ENCODE measurements at regions not wholly inside any gene's neighbourhood (a gene's known extent, or its start where the extent isn't known, plus 50 kb on each side); places are given as distances from the start of the nearest gene placed in this dataset.
"Not testable (repeated sequence)": the region's sequence is repeated elsewhere in the genome, so short reads cannot be mapped to it uniquely, and the experiment has no call there.

- Histone ChIP-seq H3K4me1 (no peaks in the 10 kb centered on the region), H3K36me3 (no peaks in the 10 kb centered on the region), H3K4me3 (no peak overlapping the region), H3K27ac (no peak overlapping the region), H3K9me3 (peaks cover 0 to 16% (median 0%) of the 10 kb centered on the region in 11 donors), H3K27me3 (no peaks in the 10 kb centered on the region)
- no peak for DNase-seq
- intact Hi-C loops (cut with DNase I): no loop called here
- no peak for ATAC-seq
- no peak for TF ChIP-seq CTCF (IDR thresholded peaks at IDR 0.05)
- WGBS, 2 donors: 54 to 69% methylated on average over 4 of the region's 4 CpGs
These were observed 99.8 kb upstream of the MBIP start for GRCh38 chr14:36420149-36420687.

GRCh38 chr14:36418937-36419336, 98.5 kb upstream of the MBIP start:
- no peaks in the 10 kb centered on the region for H3K36me3 ChIP-seq
- no peak for TF ChIP-seq CTCF (IDR thresholded peaks at IDR 0.05)
- H3K4me1 ChIP-seq: no peaks in the 10 kb centered on the region
- no peaks in the 10 kb centered on the region for H3K27me3 ChIP-seq
- intact Hi-C loops (cut with DNase I): no loop called here
- H3K4me3 ChIP-seq: no peak overlapping the region
- peaks cover 0 to 17% (median 0%) of the 10 kb centered on the region in 11 donors for H3K9me3 ChIP-seq
- no peak for ATAC-seq
- DNase-seq: no peak
- no peak overlapping the region for H3K27ac ChIP-seq

GRCh38 chr14:36411951-36412350, 91.5 kb upstream of the MBIP start:
- H3K27ac ChIP-seq; H3K4me1 ChIP-seq; H3K36me3 ChIP-seq; H3K27me3 ChIP-seq; H3K4me3 ChIP-seq; DNase-seq; ATAC-seq; intact Hi-C loops (cut with DNase I): not testable (repeated sequence)
- peaks cover 0 to 29% (median 0%) of the 10 kb centered on the region in 11 donors for H3K9me3 ChIP-seq
- 89% methylated on average over 17 of the region's 17 CpGs for WGBS, 2 donors

- intact Hi-C loops (cut with DNase I): no loop called here
- Histone ChIP-seq H3K27ac (no peak overlapping the region), H3K36me3 (no peaks in the 10 kb centered on the region), H3K4me3 (no peak overlapping the region), H3K9me3 (peaks cover 0 to 15% (median 0%) of the 10 kb centered on the region in 11 donors), H3K27me3 (peaks cover 0 to 6% (median 0%) of the 10 kb centered on the region in 7 donors), H3K4me1 (no peaks in the 10 kb centered on the region)
- no peak for TF ChIP-seq CTCF (IDR thresholded peaks at IDR 0.05)
- ATAC-seq (no peak), DNase-seq (no peak)
- 52 to 64% methylated on average over 3 of the region's 3 CpGs for WGBS, 2 donors
These were observed 88.0 kb upstream of the MBIP start for GRCh38 chr14:36408388-36408787.

GRCh38 chr14:36405589-36406274, 85.3 kb upstream of the MBIP start:
- Histone ChIP-seq H3K4me3 (no peak overlapping the region), H3K27ac (no peak overlapping the region), H3K27me3 (peaks cover 0 to 6% (median 0%) of the 10 kb centered on the region in 7 donors), H3K4me1 (no peaks in the 10 kb centered on the region), H3K36me3 (no peaks in the 10 kb centered on the region), H3K9me3 (no peaks in the 10 kb centered on the region)
- no peak for ATAC-seq
- TF ChIP-seq CTCF (IDR thresholded peaks at IDR 0.05): no peak
- 83 to 94% methylated on average over 1 of the region's 1 CpG for WGBS, 2 donors
- intact Hi-C loops (cut with DNase I): no loop called here
- no peak for DNase-seq
